K562 (cell line): ENCODE measurements at regions not wholly inside any gene's neighbourhood (a gene's known extent, or its start where the extent isn't known, plus 50 kb on each side); places are given as distances from the start of the nearest gene placed in this dataset.

Experiments
- ATAC-seq: fragments of 200-7000 bp; cut with Tn5 transposase; 3 replicates; pipeline ENCODE4 v1.9.1; 2020; ENCODE audit warnings: moderate library complexity
- BruUV-seq: library from RNA; stranded (reverse); fragments of 400-500 nt; replicated peaks from 2 replicates; lab custom pipeline; 2021; lab: Mats Ljungman, UMichigan
- CTCF ChIA-PET: fragments of 300-600 bp; formaldehyde crosslinking; extraction: SDS; loops from one replicate; lab custom pipeline; 2021; ENCODE audit warnings: low intra/inter-chr PET ratio; lab: Yijun Ruan, JAX
- POLR2A ChIA-PET: fragments of 300-600, 350-650 bp; sonication (Branson Sonifier 250); formaldehyde crosslinking; extraction: SDS; loops from one replicate; lab custom pipeline; 2021; ENCODE audit warnings: antibody characterized with exemption, inconsistent platforms; lab: Yijun Ruan, JAX
- DNase-seq, 4 experiments: peaks; one replicate each; pipeline versions ENCODE4 v3.0.0 to v3.0.0-alpha.2; 2011 to 2018; ENCODE audit warnings: low spot score in 3 of 4, mixed read lengths in 3 of 4; ENCODE audit errors: extremely low read depth in 1 of 4
- FAIRE-seq: peaks from 2 replicates; lab custom pipeline; 2011; peaks lifted over from hg19 to GRCh38; lab: Jason Lieb, UNC
- H2AFZ ChIP-seq: 2 replicates; pipeline ENCODE4 v1.6.0; 2011; ENCODE audit warnings: low read depth, low read length, control low read depth, inconsistent platforms
- H3K27ac ChIP-seq: fragments of 200-600 bp; 3 replicates; pipeline ENCODE4 v1.8.0; 2011; ENCODE audit warnings: low read depth, mild to moderate bottlenecking, control low read depth, inconsistent platforms, low read length, moderate library complexity, mixed read lengths; ENCODE audit errors: extremely low read depth
- H3K27me3 ChIP-seq, 2 experiments: fragments of 300-600 bp in 1 of 2; 2 replicates in 1 of 2; 3 replicates in 1 of 2; pipeline versions ENCODE4 v1.6.0 to v1.8.0; 2011; ENCODE audit warnings: inconsistent platforms in 2 of 2, low read length in 2 of 2, mild to moderate bottlenecking in 1 of 2, mixed read lengths in 1 of 2, moderate library complexity in 1 of 2; ENCODE audit not compliant: control insufficient read depth in 2 of 2, insufficient read depth in 2 of 2
- H3K36me3 ChIP-seq: fragments of 300-600 bp; 3 replicates; pipeline ENCODE4 v1.8.0; 2011; ENCODE audit warnings: mild to moderate bottlenecking, low read length, inconsistent platforms; ENCODE audit not compliant: control insufficient read depth, insufficient read depth
- H3K4me1 ChIP-seq, 2 experiments: fragments of 200-600 bp in 1 of 2; replicated peaks in 1 of 2; 2 replicates in 1 of 2; 3 replicates in 1 of 2; pipeline versions ENCODE4 v1.5.1 to v1.8.0; 2011; ENCODE audit warnings: inconsistent platforms in 2 of 2, low read length in 2 of 2, mild to moderate bottlenecking in 1 of 2, mixed read lengths in 1 of 2, moderate library complexity in 1 of 2; ENCODE audit not compliant: control insufficient read depth in 2 of 2, insufficient read depth in 2 of 2
- H3K4me2 ChIP-seq: 2 replicates; pipeline ENCODE4 v1.6.1; 2011; ENCODE audit warnings: low read length, control low read depth, inconsistent platforms, mixed read lengths; ENCODE audit not compliant: insufficient read depth
- H3K4me3 ChIP-seq: fragments of 200-600 bp; sonication (generic), shearing (Covaris generic); 2 replicates; pipeline ENCODE4 v1.5.1; 2016; ENCODE audit warnings: control low read depth, inconsistent platforms
- H3K79me2 ChIP-seq: fragments of 200-600 bp; 3 replicates; pipeline ENCODE4 v1.8.0; 2011; ENCODE audit warnings: low read length, inconsistent platforms; ENCODE audit not compliant: control insufficient read depth, insufficient read depth
- H3K9ac ChIP-seq, 2 experiments: 2 replicates each; pipeline versions ENCODE4 v1.6.0 to v1.6.1; 2011; ENCODE audit warnings: low read depth in 2 of 2, low read length in 2 of 2, control low read depth in 1 of 2, inconsistent platforms in 1 of 2, mild to moderate bottlenecking in 1 of 2, mixed read lengths in 1 of 2; ENCODE audit not compliant: insufficient read depth in 1 of 2
- H3K9me1 ChIP-seq: one replicate; pipeline ENCODE4 v1.6.0; 2011; ENCODE audit warnings: inconsistent platforms, mild to moderate bottlenecking, low read length, moderate library complexity; ENCODE audit not compliant: control insufficient read depth, insufficient read depth
- H3K9me3 ChIP-seq: replicated peaks from 2 replicates; pipeline ENCODE4 v1.5.1; 2011; ENCODE audit warnings: low read depth, low read length, inconsistent platforms; ENCODE audit not compliant: control insufficient read depth, insufficient read depth
- H4K20me1 ChIP-seq: replicated peaks from 2 replicates; pipeline ENCODE4 v1.6.1; 2011; ENCODE audit warnings: low read length, inconsistent platforms, mixed read lengths; ENCODE audit not compliant: control insufficient read depth, insufficient read depth
- CTBP1 ChIP-seq: fragments of 450-650 bp; IDR thresholded peaks from 2 replicates; pipeline ENCODE4 v1.6.1; 2016; ENCODE audit warnings: borderline replicate concordance
- GTF3C2 ChIP-seq: IDR thresholded peaks from 3 replicates; pipeline ENCODE4 v1.6.1; 2011; ENCODE audit warnings: borderline replicate concordance, mild to moderate bottlenecking, moderate library complexity; ENCODE audit not compliant: insufficient read length; ENCODE audit errors: extremely low read depth
- NR3C1 ChIP-seq: sonication (generic); formaldehyde crosslinking; IDR thresholded peaks from 2 replicates; pipeline ENCODE4 v1.8.1; 2022; ENCODE audit warnings: missing genetic modification reagents
- RAD21 ChIP-seq, 2 experiments: fragments of 250-450 bp in 1 of 2; fragments of 450-650 bp in 1 of 2; sonication (Bioruptor Pico) in 1 of 2; formaldehyde crosslinking in 1 of 2; IDR thresholded peaks in 1 of 2; conservative IDR thresholded peaks in 1 of 2; 2 replicates each; pipeline versions ENCODE4 v1.4.0 to v1.8.0; 2020 to 2022; ENCODE audit warnings: mild to moderate bottlenecking in 2 of 2, moderate library complexity in 1 of 2
- RNF2 ChIP-seq: sonication (generic); IDR thresholded peaks from 2 replicates; pipeline ENCODE4 v1.6.1; 2016
- ZKSCAN3 ChIP-seq: fragments of 250-450 bp; sonication (Bioruptor Pico); IDR thresholded peaks from 2 replicates; pipeline ENCODE4 v1.4.0; 2020
- WGBS: fragments of 100-300 bp; shearing (Covaris generic); methylation state at CpG from one replicate; pipeline ENCODE4 v1.1.6; 2016; ENCODE audit warnings: low coverage, mixed read lengths; ENCODE audit not compliant: insufficient coverage; ENCODE audit errors: missing lambda C conversion rate; 5-methylcytosine and 5-hydroxymethylcytosine counted together
- in situ Hi-C: fragments of 300-500 bp; cut with MboI; formaldehyde crosslinking; loops from 4 replicates; pipeline ENCODE4 v1.15.0; 2018; ENCODE audit warnings: inconsistent platforms, mixed read lengths
- intact Hi-C: fragments of 100-400 bp; cut with micrococcal nuclease; formaldehyde crosslinking; loops from 2 replicates; pipeline ENCODE4 v1.14.2; 2022
- TF ChIP-seq, protein P1 (sequence below): fragments of 250-450 bp; sonication (Bioruptor Pico); IDR thresholded peaks from 2 replicates; pipeline ENCODE4 v1.5.0; 2021; ENCODE audit warnings: mild to moderate bottlenecking, moderate library complexity

DNA sequence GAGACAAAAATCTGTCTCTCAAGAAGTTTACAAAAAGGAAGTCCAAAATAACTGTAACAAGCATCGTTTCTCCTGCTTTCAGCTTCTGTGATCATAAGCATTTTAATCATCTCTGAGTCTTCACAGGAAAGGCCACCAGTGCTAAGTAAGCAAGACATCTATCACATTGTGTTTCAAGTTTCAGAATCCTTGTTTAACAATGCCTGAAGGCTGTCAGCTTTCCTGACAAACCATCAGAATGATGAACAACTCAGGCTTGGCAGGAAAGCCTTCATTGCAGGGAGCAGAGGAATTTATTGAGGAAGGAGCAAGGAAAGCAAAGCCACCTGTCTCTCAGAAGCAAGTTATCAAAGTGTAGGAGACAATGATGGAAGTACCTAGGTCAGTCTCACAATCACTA, 143.5 kb upstream of the DAPK1 start:
- in situ Hi-C loops (no loop called here), intact Hi-C loops (no loop called here)
- Histone ChIP-seq H3K27me3 (no peaks in the 10 kb centered on the region), H3K4me3 (no peak overlapping the region), H3K4me1 (no peaks in the 10 kb centered on the region), H3K36me3 (no peaks in the 10 kb centered on the region), H3K9me3 (no peaks in the 10 kb centered on the region), H4K20me1 (no peaks in the 10 kb centered on the region), H3K9ac (no peak overlapping the region), H3K79me2 (no peaks in the 10 kb centered on the region), H3K9me1 (no peaks in the 10 kb centered on the region), H3K4me2 (no peak overlapping the region), H3K27ac (no peak overlapping the region), H2AFZ (no peak overlapping the region)
- DNase-seq: no peak
- BruUV-seq: no TSS peak
- no peak for FAIRE-seq
- POLR2A ChIA-PET: no interaction called here
- CTCF ChIA-PET: no interaction called here
- ATAC-seq: no peak
- TF ChIP-seq RAD21 (CRISPR knock-in tag; conservative IDR thresholded peaks at IDR 0.05 in 1 of 2, IDR thresholded peaks at IDR 0.05 in 1 of 2) (no peak), ZKSCAN3 (CRISPR knock-in tag) (no peak), CTBP1 (no peak), RNF2 (no peak), NR3C1 (CRISPR knock-in tag) (no peak), GTF3C2 (no peak)
- TF ChIP-seq, protein P1, sequence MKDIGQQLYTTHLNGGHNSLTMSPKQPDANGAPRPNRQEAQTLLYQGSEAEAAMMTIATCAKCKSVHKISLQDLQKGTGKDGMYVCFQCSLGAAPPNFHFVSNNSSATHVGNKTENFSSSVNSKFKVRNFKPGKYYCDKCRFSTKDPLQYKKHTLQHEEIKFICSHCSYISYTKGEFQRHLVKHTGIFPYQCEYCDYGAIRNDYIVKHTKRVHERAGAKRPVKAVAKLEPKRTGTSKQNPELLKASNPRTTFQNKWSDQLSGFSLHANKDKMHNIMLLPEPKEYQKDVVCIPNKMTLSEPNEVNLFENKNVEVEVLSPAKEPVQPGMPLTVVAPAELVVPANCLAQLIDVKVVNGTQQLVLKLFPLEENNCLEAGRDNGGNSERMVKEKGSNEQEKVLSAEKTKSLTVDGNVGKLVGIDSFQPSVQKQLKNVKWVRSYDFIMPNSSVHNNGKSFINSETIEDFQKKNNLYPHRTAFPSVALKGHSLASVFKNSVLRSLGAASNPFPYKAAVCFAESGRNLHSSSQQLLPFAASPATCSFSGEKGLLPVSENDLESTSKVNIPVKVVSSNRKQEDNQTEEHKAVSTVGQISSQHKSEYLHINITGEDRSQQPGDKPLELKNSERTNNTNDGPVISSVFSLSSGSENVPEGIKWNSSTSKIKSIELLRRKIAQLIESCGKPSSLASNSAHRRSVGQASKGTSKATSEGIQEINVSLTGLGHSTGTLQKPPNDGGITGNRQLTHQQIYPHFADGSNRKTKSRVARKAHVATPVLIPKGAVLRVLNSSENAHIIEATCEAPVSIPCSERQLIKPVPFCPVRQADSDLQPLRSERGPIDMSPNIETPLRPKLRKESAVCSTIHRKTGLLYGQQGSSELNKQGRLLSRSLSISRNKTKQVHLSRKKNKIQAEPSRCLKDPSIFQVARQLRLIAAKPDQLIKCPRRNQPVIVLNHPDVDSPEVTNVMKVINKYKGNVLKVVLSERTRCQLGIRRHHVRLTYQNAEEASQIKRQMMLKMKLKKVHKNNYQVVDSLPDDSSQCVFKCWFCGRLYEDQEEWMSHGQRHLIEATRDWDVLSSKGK (CRISPR knock-in tag): no peak
- 0% methylated on average over 1 of the region's 1 CpG for WGBS
